Astrocyte (in vitro differentiated cells and primary cell): ENCODE measurements at regions not wholly inside any gene's neighbourhood (a gene's known extent, or its start where the extent isn't known, plus 50 kb on each side); places are given as distances from the start of the nearest gene placed in this dataset.

Source experiments
- DNase-seq: peaks from one replicate; pipeline ENCODE4 v3.0.0-alpha.2; 2010; ENCODE audit warnings: low read depth
- FAIRE-seq: peaks from 2 replicates; lab custom pipeline; 2011; peaks lifted over from hg19 to GRCh38; lab: Jason Lieb, UNC
- H2AFZ ChIP-seq: 2 replicates; pipeline ENCODE4 v1.6.0; 2012; ENCODE audit warnings: low read depth, low read length, inconsistent platforms
- H3K27ac ChIP-seq: 2 replicates; pipeline ENCODE4 v1.5.1; 2011; ENCODE audit warnings: low read depth, low read length, inconsistent platforms
- H3K27me3 ChIP-seq: 2 replicates; pipeline ENCODE4 v1.6.0; 2011; ENCODE audit warnings: low read length, inconsistent platforms; ENCODE audit not compliant: insufficient read depth
- H3K36me3 ChIP-seq: 2 replicates; pipeline ENCODE4 v1.5.1; 2011; ENCODE audit warnings: low read length, inconsistent platforms; ENCODE audit not compliant: insufficient read depth
- H3K4me1 ChIP-seq: 2 replicates; pipeline ENCODE4 v1.5.1; 2011; ENCODE audit warnings: low read length, inconsistent platforms; ENCODE audit not compliant: insufficient read depth
- H3K4me2 ChIP-seq: 2 replicates; pipeline ENCODE4 v1.6.0; 2012; ENCODE audit warnings: low read length, inconsistent platforms
- H3K4me3 ChIP-seq: 2 replicates; pipeline ENCODE4 v1.5.1; 2011; ENCODE audit warnings: low read depth, mild to moderate bottlenecking, low read length, inconsistent platforms; ENCODE audit not compliant: insufficient read depth
- H3K79me2 ChIP-seq: 2 replicates; pipeline ENCODE4 v1.6.0; 2012; ENCODE audit warnings: mild to moderate bottlenecking, low read length, inconsistent platforms; ENCODE audit not compliant: insufficient read depth
- H3K9ac ChIP-seq: 2 replicates; pipeline ENCODE4 v1.6.0; 2012; ENCODE audit warnings: mild to moderate bottlenecking, low read length, inconsistent platforms
- H3K9me3 ChIP-seq: 2 replicates; pipeline ENCODE4 v1.5.1; 2012; ENCODE audit warnings: low read depth, mild to moderate bottlenecking, low read length, inconsistent platforms; ENCODE audit not compliant: insufficient read depth
- H4K20me1 ChIP-seq: 2 replicates; pipeline ENCODE4 v1.6.0; 2012; ENCODE audit warnings: low read length, inconsistent platforms; ENCODE audit not compliant: insufficient read depth
- H3K27ac Mint-ChIP-seq: one replicate; pipeline ENCODE4 v1.8.0; 2021; ENCODE audit warnings: mild to moderate bottlenecking, mixed read lengths; ENCODE audit not compliant: unreplicated experiment
- H3K27me3 Mint-ChIP-seq: one replicate; pipeline ENCODE4 v1.8.0; 2021; ENCODE audit warnings: low read depth, mixed read lengths; ENCODE audit not compliant: unreplicated experiment
- H3K36me3 Mint-ChIP-seq: one replicate; pipeline ENCODE4 v1.8.0; 2021; ENCODE audit warnings: low read depth, mixed read lengths; ENCODE audit not compliant: unreplicated experiment
- H3K4me1 Mint-ChIP-seq: one replicate; pipeline ENCODE4 v1.8.0; 2021; ENCODE audit warnings: low read depth, mixed read lengths; ENCODE audit not compliant: unreplicated experiment
- H3K4me3 Mint-ChIP-seq: one replicate; pipeline ENCODE4 v1.8.0; 2021; ENCODE audit warnings: mild to moderate bottlenecking, moderate library complexity, mixed read lengths; ENCODE audit not compliant: unreplicated experiment
- H3K9me3 Mint-ChIP-seq: one replicate; pipeline ENCODE4 v1.8.0; 2021; ENCODE audit warnings: mild to moderate bottlenecking, mixed read lengths; ENCODE audit not compliant: unreplicated experiment
- CTCF ChIP-seq: IDR thresholded peaks from 2 replicates; pipeline ENCODE4 v1.5.1; 2011; ENCODE audit warnings: low read depth, mild to moderate bottlenecking, inconsistent platforms, low read length, moderate library complexity; ENCODE audit not compliant: insufficient read depth
- EZH2 ChIP-seq: IDR thresholded peaks from 2 replicates; pipeline ENCODE4 v1.6.1; 2012; ENCODE audit warnings: mild to moderate bottlenecking, low read length, inconsistent platforms; ENCODE audit not compliant: insufficient read depth

GRCh38 chr3:64360280-64360679, 135.0 kb upstream of the PRICKLE2 start:
- H3K27ac Mint-ChIP-seq = no peak overlapping the region
- H3K4me3 Mint-ChIP-seq = no peak overlapping the region
- TF ChIP-seq EZH2 (no peak), CTCF (no peak)
- Histone ChIP-seq H3K4me1 (peaks cover 4% of the 10 kb centered on the region), H3K9me3 (no peaks in the 10 kb centered on the region), H3K27me3 (no peaks in the 10 kb centered on the region), H3K9ac (no peak overlapping the region), H3K4me3 (no peak overlapping the region), H3K4me2 (no peak overlapping the region), H3K36me3 (no peaks in the 10 kb centered on the region), H3K27ac (no peak overlapping the region), H3K79me2 (no peaks in the 10 kb centered on the region), H2AFZ (no peak overlapping the region), H4K20me1 (no peaks in the 10 kb centered on the region)
- H3K27me3 Mint-ChIP-seq = no peaks in the 10 kb centered on the region
- DNase-seq (no peak), FAIRE-seq (no peak)
- H3K4me1 Mint-ChIP-seq = peaks cover 12% of the 10 kb centered on the region
- H3K36me3 Mint-ChIP-seq = peaks cover 4% of the 10 kb centered on the region
- no peaks in the 10 kb centered on the region for H3K9me3 Mint-ChIP-seq

- Histone ChIP-seq H3K9ac (no peak overlapping the region), H3K4me2 (no peak overlapping the region), H3K79me2 (no peaks in the 10 kb centered on the region), H3K27me3 (no peaks in the 10 kb centered on the region), H3K4me3 (no peak overlapping the region), H3K27ac (no peak overlapping the region), H3K36me3 (no peaks in the 10 kb centered on the region), H4K20me1 (no peaks in the 10 kb centered on the region), H3K4me1 (peaks cover 10% of the 10 kb centered on the region), H2AFZ (no peak overlapping the region), H3K9me3 (no peaks in the 10 kb centered on the region)
- Mint-ChIP-seq H3K9me3 (no peaks in the 10 kb centered on the region), H3K27me3 (no peaks in the 10 kb centered on the region), H3K4me3 (no peak overlapping the region), H3K36me3 (peaks cover 4% of the 10 kb centered on the region), H3K4me1 (peaks cover 17% of the 10 kb centered on the region), H3K27ac (no peak overlapping the region)
- no peak for TF ChIP-seq CTCF
- TF ChIP-seq EZH2 = no peak
- no peak for DNase-seq
- no peak for FAIRE-seq
Observed at GRCh38 chr3:64359735-64360134, 134.5 kb upstream of the PRICKLE2 start.

GRCh38 chr3:64358853-64359252, 133.6 kb upstream of the PRICKLE2 start:
- H3K9ac ChIP-seq = no peak overlapping the region
- no peak overlapping the region for H3K4me3 Mint-ChIP-seq
- H4K20me1 ChIP-seq = no peaks in the 10 kb centered on the region
- FAIRE-seq = no peak
- H3K4me2 ChIP-seq = no peak overlapping the region
- no peak for DNase-seq
- no peaks in the 10 kb centered on the region for H3K36me3 Mint-ChIP-seq
- H3K27me3 Mint-ChIP-seq = no peaks in the 10 kb centered on the region
- H3K9me3 ChIP-seq = no peaks in the 10 kb centered on the region
- no peak overlapping the region for H3K4me3 ChIP-seq
- H2AFZ ChIP-seq = no peak overlapping the region
- H3K4me1 ChIP-seq = peaks cover 19% of the 10 kb centered on the region
- H3K9me3 Mint-ChIP-seq = no peaks in the 10 kb centered on the region
- no peaks in the 10 kb centered on the region for H3K36me3 ChIP-seq
- peaks cover 20% of the 10 kb centered on the region for H3K4me1 Mint-ChIP-seq
- no peak overlapping the region for H3K27ac ChIP-seq
- no peaks in the 10 kb centered on the region for H3K79me2 ChIP-seq
- H3K27ac Mint-ChIP-seq = no peak overlapping the region
- no peaks in the 10 kb centered on the region for H3K27me3 ChIP-seq
- TF ChIP-seq EZH2 (no peak), CTCF (no peak)
